ENCODE measurements at regions not wholly inside any gene's neighbourhood (a gene's known extent, or its start where the extent isn't known, plus 50 kb on each side); places are given as distances from the start of the nearest gene placed in this dataset.
"Not testable (repeated sequence)": the region's sequence is repeated elsewhere in the genome, so short reads cannot be mapped to it uniquely, and the experiment has no call there.

DNA sequence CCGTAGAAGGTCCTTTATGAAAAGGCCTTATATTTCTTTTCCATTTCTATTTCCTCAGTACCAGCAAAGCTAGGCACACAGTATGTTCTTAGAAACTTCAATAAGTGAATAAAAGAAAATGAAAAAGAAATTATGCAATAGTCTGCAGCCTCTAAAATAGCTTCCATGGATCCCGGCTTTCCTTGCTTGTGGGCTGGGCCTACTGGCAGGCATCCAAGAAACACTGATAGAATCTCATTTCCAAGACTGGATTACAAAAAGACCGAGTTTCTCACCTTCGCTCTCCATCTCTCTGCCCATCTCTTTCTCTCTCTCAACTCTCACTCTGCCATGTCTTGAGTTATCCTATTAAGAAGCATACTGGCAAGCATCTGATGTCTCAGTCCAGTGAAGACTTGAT is 187.5 kb upstream of the FKBP1C start:
- Histone ChIP-seq H2AFZ (ENCODE audit: insufficient read depth, low read length, poor library complexity) (no peak overlapping the region), H2AK5ac (ENCODE audit: low read length) (no peak overlapping the region), H2BK12ac (ENCODE audit: low read length) (no peak overlapping the region), H3K9ac (ENCODE audit: low read length) (no peak overlapping the region), H3K4ac (ENCODE audit: low read depth, low read length) (no peak overlapping the region), H4K91ac (ENCODE audit: low read depth, low read length) (no peak overlapping the region), H3K79me2 (ENCODE audit: control insufficient read depth, insufficient read depth, low read length, poor library complexity) (no peaks in the 10 kb centered on the region), H2BK120ac (ENCODE audit: insufficient read depth, low read length, poor library complexity) (no peak overlapping the region), H3K79me1 (ENCODE audit: low read length) (no peaks in the 10 kb centered on the region), H3K27me3 (ENCODE audit: insufficient read depth, low read length) (no peaks in the 10 kb centered on the region), H3K27ac (ENCODE audit: low read depth, low read length) (no peak overlapping the region), H3K4me2 (ENCODE audit: low read length) (no peak overlapping the region), H3K9me3 (ENCODE audit: insufficient read depth, low read depth, low read length) (no peaks in the 10 kb centered on the region), H3K4me3 (ENCODE audit: low read depth, low read length) (no peak overlapping the region), H3K18ac (ENCODE audit: low read length) (no peak overlapping the region), H4K8ac (ENCODE audit: low read depth, low read length) (no peak overlapping the region), H4K12ac (ENCODE audit: low read depth, low read length) (no peak overlapping the region), H3K23ac (ENCODE audit: low read length) (no peak overlapping the region), H3K36me3 (ENCODE audit: control insufficient read depth in 1 of 2, insufficient read depth in 2 of 2, low read length in 2 of 2) (no peaks in the 10 kb centered on the region), H3K14ac (ENCODE audit: low read length) (no peak overlapping the region), H3K4me1 (ENCODE audit: control insufficient read depth in 1 of 2, insufficient read depth in 2 of 2, low read length in 2 of 2) (no peaks in the 10 kb centered on the region), H2BK5ac (ENCODE audit: low read depth, low read length, poor library complexity) (no peak overlapping the region)
- WGBS (ENCODE audit: extremely low coverage, insufficient coverage, insufficient read length) = no CpG with 5 or more reads among the region's 4 CpGs
- DNase-seq = no peak

DNA sequence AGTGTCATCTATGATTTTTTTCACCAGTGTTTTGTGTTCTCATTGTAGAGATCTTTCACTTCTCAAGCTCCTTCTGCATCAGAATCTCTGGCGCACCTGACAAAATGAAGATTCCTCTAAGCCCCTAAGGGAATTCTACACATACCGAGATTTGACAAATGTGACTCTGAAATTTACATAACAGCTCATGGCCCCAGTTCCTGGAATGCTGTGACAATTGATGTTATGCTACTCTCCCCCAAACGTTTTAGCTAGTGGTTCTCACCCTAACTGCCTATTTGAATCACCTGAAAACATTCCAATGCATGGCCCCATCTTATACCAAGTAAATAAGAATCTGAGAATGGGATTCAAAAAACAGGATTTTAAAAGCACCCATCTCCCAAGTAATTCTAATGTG is 162.1 kb upstream of the FKBP1C start:
- no peak overlapping the region for H3K4me2 ChIP-seq (ENCODE audit: low read length)
- no peak overlapping the region for H4K12ac ChIP-seq (ENCODE audit: low read depth, low read length)
- no CpG with 5 or more reads among the region's 3 CpGs for WGBS (ENCODE audit: extremely low coverage, insufficient coverage, insufficient read length)
- H3K79me1 ChIP-seq (ENCODE audit: low read length) = no peaks in the 10 kb centered on the region
- no peaks in the 10 kb centered on the region for H3K79me2 ChIP-seq (ENCODE audit: control insufficient read depth, insufficient read depth, low read length, poor library complexity)
- H3K4me3 ChIP-seq (ENCODE audit: low read depth, low read length) = no peak overlapping the region
- no peak overlapping the region for H3K9ac ChIP-seq (ENCODE audit: low read length)
- H3K9me3 ChIP-seq (ENCODE audit: insufficient read depth, low read depth, low read length) = no peaks in the 10 kb centered on the region
- H4K91ac ChIP-seq (ENCODE audit: low read depth, low read length) = no peak overlapping the region
- no peak for DNase-seq
- no peaks in the 10 kb centered on the region for H3K36me3 ChIP-seq (ENCODE audit: control insufficient read depth in 1 of 2, insufficient read depth in 2 of 2, low read length in 2 of 2)
- H3K18ac ChIP-seq (ENCODE audit: low read length) = no peak overlapping the region
- H3K27me3 ChIP-seq (ENCODE audit: insufficient read depth, low read length) = no peaks in the 10 kb centered on the region
- H3K14ac ChIP-seq (ENCODE audit: low read length) = no peak overlapping the region
- no peak overlapping the region for H2BK120ac ChIP-seq (ENCODE audit: insufficient read depth, low read length, poor library complexity)
- H2AK5ac ChIP-seq (ENCODE audit: low read length) = no peak overlapping the region
- no peak overlapping the region for H2AFZ ChIP-seq (ENCODE audit: insufficient read depth, low read length, poor library complexity)
- H3K4ac ChIP-seq (ENCODE audit: low read depth, low read length) = no peak overlapping the region
- no peak overlapping the region for H2BK5ac ChIP-seq (ENCODE audit: low read depth, low read length, poor library complexity)
- H3K23ac ChIP-seq (ENCODE audit: low read length) = no peak overlapping the region
- H4K8ac ChIP-seq (ENCODE audit: low read depth, low read length) = no peak overlapping the region
- H2BK12ac ChIP-seq (ENCODE audit: low read length) = no peak overlapping the region
- H3K4me1 ChIP-seq (ENCODE audit: control insufficient read depth in 1 of 2, insufficient read depth in 2 of 2, low read length in 2 of 2) = no peaks in the 10 kb centered on the region
- H3K27ac ChIP-seq (ENCODE audit: low read depth, low read length) = no peak overlapping the region

DNA sequence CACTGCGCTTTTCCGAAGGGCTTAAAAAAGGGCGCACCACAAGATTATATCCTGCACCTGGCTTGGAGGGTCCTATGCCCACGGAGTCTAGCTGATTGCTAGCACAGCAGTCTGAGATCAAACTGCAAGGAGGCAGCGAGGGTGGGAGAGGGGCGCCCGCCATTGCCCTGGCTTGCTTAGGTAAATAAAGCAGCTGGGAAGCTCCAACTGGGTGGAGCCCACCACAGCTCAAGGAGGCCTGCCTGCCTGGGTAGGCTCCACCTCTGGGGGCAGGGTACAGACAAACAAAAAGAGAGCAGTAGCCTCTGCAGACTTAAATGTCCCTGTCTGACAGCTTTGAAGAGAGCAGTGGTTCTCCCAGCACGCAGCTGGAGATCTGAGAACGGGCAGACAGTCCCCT is 158.1 kb upstream of the FKBP1C start:
- H2BK5ac ChIP-seq (ENCODE audit: low read depth, low read length, poor library complexity); H3K79me1 ChIP-seq (ENCODE audit: low read length); H2BK120ac ChIP-seq (ENCODE audit: insufficient read depth, low read length, poor library complexity); H3K27me3 ChIP-seq (ENCODE audit: insufficient read depth, low read length); H4K8ac ChIP-seq (ENCODE audit: low read depth, low read length); H3K4me2 ChIP-seq (ENCODE audit: low read length); DNase-seq; H3K23ac ChIP-seq (ENCODE audit: low read length); H3K9ac ChIP-seq (ENCODE audit: low read length); H2AFZ ChIP-seq (ENCODE audit: insufficient read depth, low read length, poor library complexity); H3K4me3 ChIP-seq (ENCODE audit: low read depth, low read length); H3K4ac ChIP-seq (ENCODE audit: low read depth, low read length); H3K14ac ChIP-seq (ENCODE audit: low read length); H3K18ac ChIP-seq (ENCODE audit: low read length); H3K36me3 ChIP-seq (ENCODE audit: control insufficient read depth in 1 of 2, insufficient read depth in 2 of 2, low read length in 2 of 2); H3K4me1 ChIP-seq (ENCODE audit: control insufficient read depth in 1 of 2, insufficient read depth in 2 of 2, low read length in 2 of 2); H3K9me3 ChIP-seq (ENCODE audit: insufficient read depth, low read depth, low read length); H4K91ac ChIP-seq (ENCODE audit: low read depth, low read length); H2BK12ac ChIP-seq (ENCODE audit: low read length); H3K27ac ChIP-seq (ENCODE audit: low read depth, low read length); H4K12ac ChIP-seq (ENCODE audit: low read depth, low read length); H2AK5ac ChIP-seq (ENCODE audit: low read length); H3K79me2 ChIP-seq (ENCODE audit: control insufficient read depth, insufficient read depth, low read length, poor library complexity): not testable (repeated sequence)
- WGBS (ENCODE audit: extremely low coverage, insufficient coverage, insufficient read length) = no CpG with 5 or more reads among the region's 9 CpGs

DNA sequence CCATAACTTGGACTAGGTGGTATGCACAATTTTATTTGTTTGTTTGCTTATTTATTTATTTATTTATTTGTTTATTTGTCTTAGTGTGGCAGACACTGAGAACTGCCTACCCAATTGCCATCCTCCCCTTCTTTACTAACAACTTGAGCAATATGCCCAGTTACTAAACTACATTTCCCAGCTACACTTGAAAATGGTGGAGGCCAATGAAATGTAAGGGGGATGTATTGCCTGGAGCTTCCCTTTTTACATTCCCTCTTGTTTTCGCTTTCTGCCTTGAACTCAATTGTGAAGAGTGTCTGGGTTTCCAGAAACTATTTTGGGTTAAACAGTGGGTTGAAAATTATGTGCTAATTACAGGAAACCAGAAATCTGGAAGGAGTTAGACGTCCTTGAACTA is 152.7 kb upstream of the FKBP1C start:
- Histone ChIP-seq H3K14ac (ENCODE audit: low read length) (no peak overlapping the region), H4K12ac (ENCODE audit: low read depth, low read length) (no peak overlapping the region), H3K27me3 (ENCODE audit: insufficient read depth, low read length) (no peaks in the 10 kb centered on the region), H4K91ac (ENCODE audit: low read depth, low read length) (no peak overlapping the region), H3K23ac (ENCODE audit: low read length) (no peak overlapping the region), H3K4ac (ENCODE audit: low read depth, low read length) (no peak overlapping the region), H3K79me2 (ENCODE audit: control insufficient read depth, insufficient read depth, low read length, poor library complexity) (no peaks in the 10 kb centered on the region), H2BK12ac (ENCODE audit: low read length) (no peak overlapping the region), H3K18ac (ENCODE audit: low read length) (no peak overlapping the region), H2AFZ (ENCODE audit: insufficient read depth, low read length, poor library complexity) (no peak overlapping the region), H2BK120ac (ENCODE audit: insufficient read depth, low read length, poor library complexity) (no peak overlapping the region), H3K4me2 (ENCODE audit: low read length) (no peak overlapping the region), H2BK5ac (ENCODE audit: low read depth, low read length, poor library complexity) (no peak overlapping the region), H3K79me1 (ENCODE audit: low read length) (no peaks in the 10 kb centered on the region), H3K9ac (ENCODE audit: low read length) (no peak overlapping the region), H3K4me1 (ENCODE audit: control insufficient read depth in 1 of 2, insufficient read depth in 2 of 2, low read length in 2 of 2) (no peaks in the 10 kb centered on the region), H3K9me3 (ENCODE audit: insufficient read depth, low read depth, low read length) (peaks cover 6% of the 10 kb centered on the region), H3K36me3 (ENCODE audit: control insufficient read depth in 1 of 2, insufficient read depth in 2 of 2, low read length in 2 of 2) (no peaks in the 10 kb centered on the region), H3K27ac (ENCODE audit: low read depth, low read length) (no peak overlapping the region), H2AK5ac (ENCODE audit: low read length) (no peak overlapping the region), H3K4me3 (ENCODE audit: low read depth, low read length) (no peak overlapping the region), H4K8ac (ENCODE audit: low read depth, low read length) (no peak overlapping the region)
- DNase-seq = no peak
- WGBS (ENCODE audit: extremely low coverage, insufficient coverage, insufficient read length) = no CpG with 5 or more reads among the region's 2 CpGs

All from trophoblast cell (in vitro differentiated cells and primary cell).